GM18520 (cell line): ENCODE measurements at regions not wholly inside any gene's neighbourhood (a gene's known extent, or its start where the extent isn't known, plus 50 kb on each side); places are given as distances from the start of the nearest gene placed in this dataset.
"Not testable (repeated sequence)": the region's sequence is repeated elsewhere in the genome, so short reads cannot be mapped to it uniquely, and the experiment has no call there.

ENCODE experiments used
- ATAC-seq: cut with Tn5 transposase; IDR thresholded peaks from one replicate; pipeline ENCODE4 v1.9.1; 2021; ENCODE audit not compliant: unreplicated experiment

- ATAC-seq, result no peak
Observed at GRCh38 chr6:84635081-84635761, 129.2 kb downstream of the TBX18 start.

- ATAC-seq, result no peak
Observed at GRCh38 chr6:84633771-84634170, 130.6 kb downstream of the TBX18 start.

DNA sequence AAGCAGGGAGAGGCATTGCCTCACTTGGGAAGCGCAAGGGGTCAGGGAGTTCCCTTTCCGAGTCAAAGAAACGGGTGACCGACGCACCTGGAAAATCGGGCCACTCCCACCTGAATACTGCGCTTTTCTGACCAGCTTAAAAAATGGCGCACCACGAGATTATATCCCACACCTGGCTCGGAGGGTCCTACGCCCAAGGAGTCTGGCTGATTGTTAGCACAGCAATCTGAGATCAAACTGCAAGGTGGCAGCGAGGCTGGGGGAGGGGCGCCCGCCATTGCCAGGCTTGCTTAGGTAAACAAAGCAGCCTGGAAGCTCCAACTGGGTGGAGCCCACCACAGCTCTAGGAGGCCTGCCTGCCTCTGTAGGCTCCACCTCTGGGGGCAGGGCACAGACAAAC is 137.9 kb downstream of the TBX18 start:
- not testable (repeated sequence) for ATAC-seq

GRCh38 chr6:84625506-84625905 is 138.9 kb downstream of the TBX18 start:
- ATAC-seq, result no peak

DNA sequence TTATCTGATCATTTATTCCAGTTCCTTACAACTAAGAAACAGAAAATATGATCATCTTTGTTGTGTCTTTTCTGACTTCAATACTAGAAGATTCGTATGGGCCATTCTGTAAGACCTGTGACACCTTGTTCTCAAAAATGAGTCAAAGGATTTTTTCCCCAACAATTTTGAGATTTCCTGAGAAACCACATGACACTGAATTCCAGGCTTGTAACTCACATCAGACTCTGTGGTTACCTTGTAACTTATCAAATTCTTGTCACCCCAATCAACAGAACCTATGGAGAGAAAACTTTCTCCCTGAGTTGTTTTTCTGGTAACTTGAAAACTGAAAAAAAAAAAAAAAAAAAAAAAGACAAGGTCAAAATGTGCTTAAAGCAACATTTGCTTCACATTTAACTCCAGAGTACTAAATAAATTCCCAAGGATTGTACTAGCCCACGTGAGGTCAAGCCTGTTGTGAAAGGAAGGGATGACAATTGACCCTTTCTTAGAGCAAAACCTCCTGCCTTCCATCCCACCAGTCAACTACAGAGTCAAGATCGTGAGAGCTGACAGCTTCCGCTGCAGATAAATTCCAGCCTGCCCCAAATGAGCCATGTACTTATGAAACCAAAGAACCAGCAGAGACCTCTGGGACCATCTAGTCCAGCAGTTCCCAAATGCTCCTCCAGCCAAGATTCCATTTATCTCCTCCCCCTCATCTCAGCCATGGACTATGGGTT is 140.3 kb downstream of the TBX18 start:
- ATAC-seq, result no peak

GRCh38 chr6:84618836-84619235 is 145.6 kb downstream of the TBX18 start:
- no peak for ATAC-seq

- ATAC-seq, result no peak
Observed at GRCh38 chr6:84618046-84618752, 146.2 kb downstream of the TBX18 start.

- ATAC-seq, result no peak
Observed at GRCh38 chr6:84615987-84616386, 148.4 kb downstream of the TBX18 start.

GRCh38 chr6:84615113-84615850 is 149.1 kb downstream of the TBX18 start:
- no peak for ATAC-seq

DNA sequence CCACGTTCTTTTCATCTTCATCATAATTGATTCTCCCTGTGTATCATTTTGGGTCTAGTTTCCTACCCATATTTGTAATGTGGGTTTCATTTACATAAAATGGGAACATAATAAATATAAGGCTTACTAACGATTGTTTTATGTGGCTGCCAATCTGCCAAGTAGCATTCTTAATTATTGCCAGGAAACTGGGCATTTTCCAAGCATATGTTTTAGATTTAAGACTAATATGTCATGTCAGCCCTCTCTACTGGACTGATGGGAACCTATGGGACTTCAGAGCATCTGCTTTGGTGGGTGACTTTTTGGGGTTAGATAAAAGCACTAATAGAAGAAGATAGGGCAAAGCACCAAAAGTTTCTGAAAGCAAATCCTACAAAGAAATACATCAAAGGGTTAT is 157.5 kb downstream of the TBX18 start:
- ATAC-seq, result no peak

DNA sequence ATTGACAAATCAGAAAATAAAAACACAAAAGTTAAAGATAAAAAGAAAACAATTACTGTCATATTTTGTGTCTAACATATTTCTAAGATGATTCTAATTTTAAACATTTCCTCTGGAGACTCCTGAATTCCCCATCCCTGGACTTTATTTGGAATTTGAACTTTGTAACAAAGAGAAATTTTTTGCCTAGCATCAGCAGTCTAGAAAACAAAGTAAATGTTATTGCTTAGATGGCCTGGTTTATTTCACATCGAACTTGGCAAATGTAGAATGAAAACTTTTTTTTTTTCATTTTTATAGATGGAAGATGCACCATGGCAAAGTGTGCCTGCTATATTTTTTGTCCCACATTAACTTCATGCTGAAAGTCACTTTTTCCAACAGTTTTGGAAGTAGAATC is 159.1 kb downstream of the TBX18 start:
- ATAC-seq, result no peak

DNA sequence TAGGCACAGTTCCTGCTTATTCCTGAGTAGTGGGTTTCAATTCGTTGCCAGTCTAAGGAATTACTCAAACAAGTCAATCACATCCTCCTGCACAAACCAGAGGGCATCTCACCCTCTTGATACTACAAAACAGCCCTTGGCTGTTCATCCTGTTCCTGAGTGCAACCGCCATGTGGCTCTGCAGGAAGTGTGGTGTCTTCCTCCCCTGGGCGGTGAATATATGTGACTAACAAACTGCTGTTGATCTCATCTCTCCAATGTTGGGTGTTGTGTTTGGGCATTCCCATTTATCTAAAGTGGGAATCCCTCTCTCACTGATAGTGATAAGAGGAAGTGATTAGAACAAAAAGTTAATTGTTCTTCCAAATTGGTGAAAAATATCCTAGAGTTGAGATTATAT is 163.0 kb downstream of the TBX18 start:
- no peak for ATAC-seq

DNA sequence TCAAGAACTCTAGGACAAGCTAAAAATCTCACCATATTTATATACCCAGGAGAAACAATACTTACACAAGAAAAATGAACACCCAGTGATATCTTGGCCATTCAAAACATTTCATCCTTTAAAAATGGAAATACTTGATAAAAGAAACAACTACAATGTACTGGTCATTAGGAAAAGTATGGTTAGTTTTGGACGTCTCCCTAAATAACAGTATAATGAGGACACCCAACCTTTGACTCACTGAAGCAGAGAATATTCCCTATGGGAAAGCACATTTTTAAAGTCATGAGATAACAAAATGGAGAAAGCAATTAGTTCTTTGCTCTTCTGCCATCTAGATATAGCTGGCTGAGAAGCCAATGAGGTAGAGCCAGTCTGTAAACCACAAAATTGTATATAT is 164.4 kb downstream of the TBX18 start:
- ATAC-seq, result no peak

DNA sequence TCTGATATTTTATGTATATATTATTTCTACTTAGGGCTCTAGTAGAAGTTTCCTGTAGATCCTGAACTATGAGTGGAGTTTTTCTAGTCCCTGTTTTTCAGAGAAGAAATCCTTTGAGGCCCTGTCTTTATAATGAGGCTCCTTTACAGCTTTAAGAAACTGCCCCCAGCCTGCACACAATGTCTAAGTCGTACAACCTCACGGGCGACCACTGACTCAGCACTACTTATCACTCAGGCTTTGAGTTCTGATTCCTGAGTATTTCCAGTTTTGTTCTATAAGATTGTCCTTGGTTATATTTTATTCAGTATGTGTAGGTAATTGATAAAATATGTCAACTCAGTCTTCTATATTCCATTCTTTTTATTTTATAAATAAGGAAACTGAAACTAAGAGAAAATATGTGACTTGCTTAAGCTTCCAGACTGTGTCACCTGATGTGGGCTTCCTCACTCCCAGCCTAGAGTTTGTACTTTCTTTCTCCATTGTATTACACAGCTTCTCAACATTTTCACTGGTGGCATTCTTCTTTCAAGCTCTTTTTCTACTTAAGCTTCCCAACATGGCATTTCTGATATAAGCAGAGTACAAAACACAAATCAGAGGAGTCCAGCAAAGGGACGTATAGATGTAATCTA is 167.0 kb downstream of the TBX18 start:
- no peak for ATAC-seq

DNA sequence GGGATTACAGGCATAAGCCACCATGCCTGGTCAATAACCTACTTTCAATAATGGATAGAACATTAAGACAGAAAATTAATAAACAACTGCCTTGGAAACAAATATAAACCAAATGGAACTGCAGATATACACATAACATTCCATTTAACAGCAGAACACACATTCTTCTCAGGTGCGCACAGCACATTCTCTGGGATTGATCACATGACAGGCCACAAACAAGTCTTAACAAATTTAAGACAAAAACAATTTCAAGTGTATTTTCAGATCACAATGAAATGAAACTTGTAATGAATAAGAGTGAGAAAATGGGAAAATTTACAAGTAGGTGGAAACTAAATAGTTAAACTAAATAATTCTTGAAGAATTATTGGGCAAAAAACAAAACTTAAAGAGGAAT is 167.9 kb downstream of the TBX18 start:
- no peak for ATAC-seq

DNA sequence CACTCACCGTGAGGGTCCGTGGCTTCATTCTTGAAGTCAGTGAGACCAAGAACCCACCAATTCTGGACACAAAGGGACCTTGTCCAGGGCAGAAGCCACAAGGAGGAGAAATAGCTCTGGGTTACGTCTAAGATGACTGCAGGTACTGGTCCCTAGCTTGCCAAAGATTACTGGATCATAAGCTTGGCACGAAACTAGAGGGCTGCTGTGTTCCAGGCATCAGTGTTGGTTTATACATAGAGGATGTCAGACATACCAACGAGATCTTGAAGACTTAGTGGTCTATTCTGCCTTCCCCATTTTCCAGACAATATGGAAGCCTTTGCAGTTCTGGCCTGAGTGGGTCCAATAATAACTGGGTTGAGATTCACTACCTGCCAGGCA is 175.7 kb downstream of the TBX18 start:
- no peak for ATAC-seq

DNA sequence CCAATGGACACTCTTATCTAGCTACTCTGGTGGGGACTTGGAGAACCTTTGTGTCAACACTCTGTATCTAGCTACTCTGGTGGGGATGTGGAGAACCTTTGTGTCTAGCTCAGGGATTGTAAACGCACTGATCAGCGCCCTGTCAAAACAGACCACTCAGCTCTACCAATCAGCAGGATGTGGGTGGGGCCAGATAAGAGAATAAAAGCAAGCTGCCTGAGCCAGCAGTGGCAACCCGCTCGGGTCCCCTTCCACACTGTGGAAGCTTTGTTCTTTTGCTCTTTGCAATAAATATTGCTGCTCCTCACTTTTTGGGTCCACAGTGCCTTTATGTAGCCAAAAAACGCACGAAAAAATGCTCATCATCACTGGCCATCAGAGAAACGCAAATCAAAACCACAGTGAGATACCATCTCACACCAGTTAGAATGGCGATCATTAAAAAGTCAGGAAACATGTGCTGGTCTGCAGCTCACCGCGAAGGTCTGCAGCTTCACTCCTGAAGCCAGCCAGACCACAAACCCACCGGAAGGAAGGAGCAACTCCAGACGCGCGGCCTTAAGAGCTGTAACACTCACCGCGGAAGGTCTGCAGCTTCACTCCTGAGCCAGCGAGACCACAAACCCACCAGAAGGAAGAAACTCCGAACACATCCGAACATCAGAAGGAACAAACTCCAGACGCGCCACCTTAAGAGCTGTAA is 176.3 kb downstream of the TBX18 start:
- not testable (repeated sequence) for ATAC-seq

DNA sequence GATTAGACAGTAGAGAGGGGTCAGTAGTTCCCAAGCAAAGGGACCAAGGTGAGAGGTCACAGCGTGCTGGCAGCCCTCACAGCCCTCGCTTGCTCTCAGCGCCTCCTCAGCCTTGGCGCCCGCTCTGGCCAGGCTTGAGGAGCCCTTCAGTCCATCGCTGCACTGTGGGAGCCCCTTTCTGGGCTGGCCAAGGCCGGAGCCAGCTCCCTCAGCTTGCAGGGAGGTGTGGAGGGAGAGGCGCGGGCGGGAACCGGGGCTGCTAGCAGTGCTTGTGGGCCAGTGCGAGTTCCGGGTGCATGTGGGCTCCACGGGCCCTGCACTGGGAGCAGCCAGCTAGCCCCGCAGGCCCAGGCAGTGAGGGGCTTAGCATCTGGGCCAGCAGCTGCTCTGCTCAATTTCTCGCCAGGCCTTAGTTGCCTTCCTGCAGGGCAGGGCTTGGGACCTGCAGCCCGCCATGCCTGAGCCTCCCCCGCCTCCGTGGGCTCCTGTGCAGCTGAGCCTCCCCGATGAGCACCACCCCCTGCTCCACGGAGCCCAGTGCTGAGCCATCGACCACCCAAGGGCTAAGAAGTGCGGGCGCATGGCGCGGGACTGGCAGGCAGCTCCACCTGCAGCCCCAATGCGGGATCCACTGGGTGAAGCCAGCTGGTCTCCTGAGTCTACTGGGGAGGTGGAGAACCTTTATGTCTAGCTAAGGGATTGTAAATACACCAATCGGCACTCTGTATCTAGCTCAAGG is 177.0 kb downstream of the TBX18 start:
- not testable (repeated sequence) for ATAC-seq

- no peak for ATAC-seq
Observed at GRCh38 chr6:84583784-84584183, 180.6 kb downstream of the TBX18 start.

DNA sequence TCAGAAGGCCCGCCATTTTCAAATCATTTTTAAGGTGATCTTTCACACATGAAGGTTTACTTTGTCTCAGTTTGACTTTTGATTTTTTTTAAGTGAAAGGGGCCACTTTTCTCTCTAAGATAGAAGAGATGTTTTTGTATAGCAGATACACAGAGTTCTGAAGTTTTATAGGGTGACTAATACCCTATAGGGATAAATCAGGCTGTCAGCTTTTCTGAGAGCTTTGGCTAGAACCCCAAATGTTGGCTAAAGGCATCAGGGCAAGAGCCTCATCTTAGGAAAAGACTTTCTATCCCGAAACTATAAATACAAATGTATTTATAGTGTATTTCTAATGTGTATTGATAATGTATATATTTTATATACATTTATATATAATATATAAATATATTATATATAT is 181.4 kb downstream of the TBX18 start:
- ATAC-seq, result no peak
